RWPE1 (cell line): ENCODE measurements at regions not wholly inside any gene's neighbourhood (a gene's known extent, or its start where the extent isn't known, plus 50 kb on each side); places are given as distances from the start of the nearest gene placed in this dataset.
"Not testable (repeated sequence)": the region's sequence is repeated elsewhere in the genome, so short reads cannot be mapped to it uniquely, and the experiment has no call there.

ENCODE experiments used
- CTCF ChIA-PET: fragments of 350-600 bp; sonication (Branson Sonifier 250); formaldehyde crosslinking; extraction: SDS; loops from one replicate; lab custom pipeline; 2021; lab: Yijun Ruan, JAX
- POLR2A ChIA-PET: fragments of 400-600 bp; formaldehyde crosslinking; extraction: SDS; loops from one replicate; lab custom pipeline; 2020; ENCODE audit warnings: antibody characterized with exemption; ENCODE audit not compliant: low non-redundant PET; lab: Yijun Ruan, JAX
- DNase-seq: peaks from one replicate; pipeline ENCODE4 v3.0.0; 2012; ENCODE audit warnings: low spot score
- H3K27ac ChIP-seq: fragments of 450-650 bp; 2 replicates; pipeline ENCODE4 v1.5.1; 2017
- TF ChIP-seq, protein P1 (sequence below): fragments of 450-650 bp; conservative IDR thresholded peaks from 2 replicates; pipeline ENCODE4 v1.5.1; 2017; ENCODE audit warnings: low read depth, mild to moderate bottlenecking

DNA sequence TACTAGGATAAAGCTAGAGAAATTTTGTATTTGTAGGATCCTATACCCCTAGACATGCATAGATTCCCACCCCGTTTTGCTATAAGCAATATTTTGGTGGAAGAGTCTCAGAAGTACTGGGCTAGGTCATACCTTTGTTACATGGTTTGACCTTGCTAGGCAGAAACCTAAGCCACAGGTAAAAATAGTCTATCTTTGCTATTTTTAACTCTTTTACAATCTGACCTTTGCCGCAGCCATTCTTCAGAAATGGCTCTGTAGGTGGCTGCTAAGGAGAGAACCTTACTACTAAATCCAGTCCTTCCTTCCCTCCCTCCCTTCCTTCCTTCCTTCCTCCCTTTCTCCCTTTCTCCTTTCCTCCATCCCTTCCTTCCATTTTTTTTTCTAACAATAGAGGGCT, 242.9 kb upstream of the SEL1L start:
- no peak overlapping the region for H3K27ac ChIP-seq
- no peak for DNase-seq
- TF ChIP-seq, protein P1, sequence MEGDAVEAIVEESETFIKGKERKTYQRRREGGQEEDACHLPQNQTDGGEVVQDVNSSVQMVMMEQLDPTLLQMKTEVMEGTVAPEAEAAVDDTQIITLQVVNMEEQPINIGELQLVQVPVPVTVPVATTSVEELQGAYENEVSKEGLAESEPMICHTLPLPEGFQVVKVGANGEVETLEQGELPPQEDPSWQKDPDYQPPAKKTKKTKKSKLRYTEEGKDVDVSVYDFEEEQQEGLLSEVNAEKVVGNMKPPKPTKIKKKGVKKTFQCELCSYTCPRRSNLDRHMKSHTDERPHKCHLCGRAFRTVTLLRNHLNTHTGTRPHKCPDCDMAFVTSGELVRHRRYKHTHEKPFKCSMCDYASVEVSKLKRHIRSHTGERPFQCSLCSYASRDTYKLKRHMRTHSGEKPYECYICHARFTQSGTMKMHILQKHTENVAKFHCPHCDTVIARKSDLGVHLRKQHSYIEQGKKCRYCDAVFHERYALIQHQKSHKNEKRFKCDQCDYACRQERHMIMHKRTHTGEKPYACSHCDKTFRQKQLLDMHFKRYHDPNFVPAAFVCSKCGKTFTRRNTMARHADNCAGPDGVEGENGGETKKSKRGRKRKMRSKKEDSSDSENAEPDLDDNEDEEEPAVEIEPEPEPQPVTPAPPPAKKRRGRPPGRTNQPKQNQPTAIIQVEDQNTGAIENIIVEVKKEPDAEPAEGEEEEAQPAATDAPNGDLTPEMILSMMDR: no peak
- CTCF ChIA-PET: no interaction called here
- POLR2A ChIA-PET: no interaction called here

DNA sequence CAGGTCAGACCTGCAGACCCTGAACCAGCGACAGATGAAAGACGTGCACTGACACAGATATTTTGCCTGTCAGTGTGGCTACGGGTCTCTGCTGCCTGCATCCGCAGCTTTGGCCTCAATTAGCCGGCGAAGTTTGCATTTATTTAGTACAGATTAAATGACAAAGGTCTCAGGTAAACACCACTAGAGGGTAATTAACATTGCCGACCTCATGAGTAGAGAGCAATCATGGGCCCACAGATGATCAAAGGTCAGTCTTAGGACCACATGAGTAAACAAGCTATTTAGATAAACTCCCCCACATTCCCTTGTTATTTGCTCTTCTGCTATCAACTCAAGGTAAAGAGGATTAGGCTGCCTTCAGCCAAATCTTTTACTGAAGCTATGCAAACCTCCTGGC, 248.1 kb upstream of the SEL1L start:
- DNase-seq, POLR2A ChIA-PET, H3K27ac ChIP-seq: not testable (repeated sequence)
- CTCF ChIA-PET: interaction anchor here (0.7 kb wide), 1 partner anchor 336 kb away, joined by 3 read pairs; no protein-coding TSS in a partner anchor

DNA sequence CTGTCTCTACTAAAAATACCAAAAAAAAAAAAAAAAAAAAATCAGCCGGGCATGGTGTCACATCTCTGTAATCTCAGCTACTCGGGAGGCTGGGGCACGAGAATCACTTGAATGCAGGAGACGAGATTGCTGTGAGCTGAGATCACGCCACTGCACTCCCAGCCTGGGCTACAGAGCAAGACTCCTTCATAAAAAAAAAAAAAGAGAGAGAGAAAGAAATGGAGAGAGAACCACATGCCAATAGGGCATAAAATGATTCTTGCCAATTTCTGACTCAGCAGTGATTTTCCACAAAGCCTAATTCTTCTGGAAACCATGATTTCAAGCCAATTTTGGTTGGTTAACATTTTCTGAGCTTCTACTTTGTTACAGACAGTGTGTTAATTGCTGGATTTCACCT, 250.4 kb upstream of the SEL1L start:
- TF ChIP-seq, protein P1: no peak
- DNase-seq: no peak
- POLR2A ChIA-PET: no interaction called here
- CTCF ChIA-PET: no interaction called here
- no peak overlapping the region for H3K27ac ChIP-seq

DNA sequence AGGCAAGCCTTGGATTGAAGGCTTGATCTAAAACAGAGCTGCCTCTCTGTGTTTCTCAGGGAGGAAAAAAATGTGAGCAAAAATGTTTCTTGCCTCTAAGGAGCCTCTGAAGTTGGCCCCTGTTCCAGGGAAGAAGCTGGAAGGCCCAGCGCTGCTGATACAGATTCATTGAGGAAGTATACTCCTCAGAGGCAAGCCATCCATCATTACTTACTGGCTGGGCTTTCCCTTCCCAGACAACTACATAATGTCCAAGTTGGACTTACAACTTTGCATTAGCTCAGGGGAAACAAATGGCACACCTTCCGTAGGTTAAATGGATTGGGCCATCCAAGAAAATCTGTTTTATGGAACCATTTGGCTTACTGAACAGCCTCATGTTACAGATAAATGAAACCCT, 263.7 kb upstream of the SEL1L start:
- CTCF ChIA-PET: no interaction called here
- no peak overlapping the region for H3K27ac ChIP-seq
- TF ChIP-seq, protein P1: no peak

DNA sequence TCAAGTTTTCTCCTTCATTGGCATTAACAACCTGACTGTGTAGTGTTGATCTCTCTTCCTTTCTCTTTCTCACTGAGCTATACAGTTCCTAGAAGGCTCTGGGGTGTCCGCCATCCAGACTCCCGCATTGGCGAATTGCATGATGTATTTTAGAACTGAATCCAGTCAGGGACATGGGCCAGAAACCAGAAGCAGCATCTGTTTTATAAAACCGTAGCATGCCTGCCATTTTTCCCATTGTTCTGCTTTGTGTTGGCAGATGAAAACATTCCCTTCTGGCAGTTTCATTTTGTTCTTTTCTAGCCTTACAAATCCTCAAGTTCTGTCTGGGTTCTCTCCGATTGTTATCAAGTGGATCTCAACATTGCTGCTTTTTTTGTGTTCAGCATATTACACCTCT, 268.3 kb upstream of the SEL1L start:
- DNase-seq: no peak
- H3K27ac ChIP-seq: no peak overlapping the region
- POLR2A ChIA-PET: no interaction called here
- CTCF ChIA-PET: no interaction called here
- TF ChIP-seq, protein P1: no peak

More for the DNA sequence above, 263.7 kb upstream of the SEL1L start:
- POLR2A ChIA-PET: no interaction called here
- DNase-seq: no peak

DNA sequence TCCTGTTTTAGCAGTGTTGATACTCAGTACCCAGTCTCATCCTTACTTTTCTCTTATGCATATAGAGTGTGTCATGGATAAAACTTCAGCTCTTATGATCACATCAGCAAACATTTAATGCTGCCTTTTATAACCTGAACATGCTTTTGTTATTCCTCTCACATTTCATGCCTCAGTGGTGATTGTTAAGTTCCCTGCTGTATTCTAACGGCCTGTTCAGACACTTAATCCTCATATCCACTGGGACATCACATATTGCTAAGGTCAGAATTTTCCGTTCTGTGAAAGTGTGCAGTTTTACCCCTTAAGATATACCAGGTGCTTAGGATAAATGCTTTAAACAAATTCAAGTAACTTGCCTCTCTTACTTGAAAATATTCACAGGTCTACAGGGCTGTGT, 268.7 kb upstream of the SEL1L start:
- CTCF ChIA-PET: no interaction called here

DNA sequence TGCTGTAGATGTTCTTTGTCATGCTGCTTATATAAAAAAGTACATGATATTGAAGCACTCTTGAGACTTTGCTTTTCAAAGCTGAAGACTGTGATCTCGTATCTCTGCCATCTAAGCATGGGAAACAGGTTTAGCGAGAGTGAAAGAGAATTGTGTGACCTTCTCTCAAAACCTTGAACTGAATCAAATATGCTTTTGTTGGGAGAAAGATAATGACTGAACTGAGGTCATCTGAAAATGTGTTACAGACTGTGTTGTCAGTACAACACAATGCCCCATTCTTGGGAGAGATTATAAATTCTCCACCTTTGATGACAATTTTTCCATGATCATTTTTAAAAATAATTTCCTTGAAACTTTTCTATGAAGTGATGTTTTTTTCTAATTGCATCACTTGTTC, 272.1 kb upstream of the SEL1L start:
- CTCF ChIA-PET: no interaction called here
- TF ChIP-seq, protein P1: no peak

More for the DNA sequence above, 268.7 kb upstream of the SEL1L start:
- TF ChIP-seq, protein P1: no peak
- POLR2A ChIA-PET: no interaction called here
- no peak overlapping the region for H3K27ac ChIP-seq
- no peak for DNase-seq

More for the DNA sequence above, 272.1 kb upstream of the SEL1L start:
- POLR2A ChIA-PET: no interaction called here
- no peak overlapping the region for H3K27ac ChIP-seq
- no peak for DNase-seq
